ENCODE measurements at regions not wholly inside any gene's neighbourhood (a gene's known extent, or its start where the extent isn't known, plus 50 kb on each side); places are given as distances from the start of the nearest gene placed in this dataset.
"Not testable (repeated sequence)": the region's sequence is repeated elsewhere in the genome, so short reads cannot be mapped to it uniquely, and the experiment has no call there.

DNA sequence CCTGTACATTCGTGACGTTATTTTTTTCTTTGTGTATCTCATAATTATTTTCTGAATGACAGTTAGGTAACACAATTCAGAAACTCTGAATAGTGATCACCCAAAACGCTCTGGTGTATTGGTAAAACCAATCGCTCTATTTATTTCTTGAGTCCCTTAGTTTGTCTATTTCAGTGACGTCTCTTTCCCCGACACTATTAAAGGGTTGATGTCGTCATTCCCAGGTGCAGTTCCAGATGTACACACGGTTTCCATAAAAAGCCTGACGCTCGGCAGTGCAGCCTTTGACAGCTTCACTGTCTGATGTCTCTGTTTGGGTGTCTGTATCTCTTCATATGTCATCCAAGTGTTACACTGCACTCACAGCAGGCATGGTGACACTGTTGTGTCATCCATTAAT lies 701.4 kb downstream of the TMEM121 start:
- H3K27ac ChIP-seq (ENCODE audit: low read depth in 1 of 2, low read length in 2 of 2): no peak overlapping the region
- no peak for ATAC-seq (ENCODE audit: low FRiP score)
- no peak for DNase-seq
- H3K4me3 ChIP-seq (ENCODE audit: low read length in 2 of 2): no peak overlapping the region
- H3K4me1 ChIP-seq (ENCODE audit: control insufficient read depth in 1 of 2, insufficient read depth in 2 of 2, low read length in 2 of 2): no peaks in the 10 kb centered on the region
- H3K9me3 ChIP-seq (ENCODE audit: control insufficient read depth, low read length): no peaks in the 10 kb centered on the region
- H3K36me3 ChIP-seq (ENCODE audit: control insufficient read depth in 1 of 2, insufficient read depth in 2 of 2, low read length in 1 of 2): no peaks in the 10 kb centered on the region
- H3K27me3 ChIP-seq (ENCODE audit: control insufficient read depth in 1 of 2, insufficient read depth in 2 of 2, low read length in 1 of 2): no peaks in the 10 kb centered on the region
- intact Hi-C loops (cut with DNase I): no loop called here
- 56 to 61% methylated on average over 10 of the region's 10 CpGs for WGBS, 2 donors

DNA sequence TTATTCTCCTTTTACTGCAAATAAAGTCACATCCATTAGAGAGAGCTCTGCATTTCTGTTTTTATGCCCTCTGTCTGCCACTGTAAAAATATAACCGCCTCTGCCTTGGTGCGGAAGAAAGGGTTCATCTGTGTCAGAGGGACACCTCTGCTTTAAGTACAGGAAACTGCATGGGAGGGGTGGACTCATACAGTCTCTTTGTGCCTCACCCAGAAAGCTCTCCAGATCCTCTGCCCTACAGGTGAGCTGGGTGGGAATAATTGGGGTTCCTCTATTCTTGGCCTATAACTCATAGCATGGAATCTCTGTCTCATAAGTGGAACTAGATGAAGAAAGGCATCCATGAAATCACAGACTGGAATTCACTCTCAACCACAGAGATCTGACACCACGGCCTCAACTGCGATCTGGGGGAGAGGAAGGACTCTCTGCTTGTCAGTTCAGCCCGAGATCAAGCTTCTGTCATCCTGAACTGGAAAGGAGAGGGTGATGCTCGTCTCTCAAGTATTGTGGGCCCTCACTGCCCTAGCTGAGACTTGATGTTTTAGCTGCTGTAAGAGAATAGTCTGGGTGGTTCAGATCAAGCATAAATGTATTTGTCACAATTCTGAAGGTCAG lies 702.3 kb downstream of the TMEM121 start:
- Histone ChIP-seq H3K4me1 (ENCODE audit: control insufficient read depth in 1 of 2, insufficient read depth in 2 of 2, low read length in 2 of 2) (no peaks in the 10 kb centered on the region), H3K36me3 (ENCODE audit: control insufficient read depth in 1 of 2, insufficient read depth in 2 of 2, low read length in 1 of 2) (no peaks in the 10 kb centered on the region), H3K27ac (ENCODE audit: low read depth in 1 of 2, low read length in 2 of 2) (no peak overlapping the region), H3K9me3 (ENCODE audit: control insufficient read depth, low read length) (no peaks in the 10 kb centered on the region), H3K27me3 (ENCODE audit: control insufficient read depth in 1 of 2, insufficient read depth in 2 of 2, low read length in 1 of 2) (no peaks in the 10 kb centered on the region), H3K4me3 (ENCODE audit: low read length in 2 of 2) (no peak overlapping the region)
- ATAC-seq (ENCODE audit: low FRiP score) (no peak), DNase-seq (no peak)
- 63 to 65% methylated on average over 6 of the region's 6 CpGs for WGBS, 2 donors
- intact Hi-C loops (cut with DNase I): no loop called here

DNA sequence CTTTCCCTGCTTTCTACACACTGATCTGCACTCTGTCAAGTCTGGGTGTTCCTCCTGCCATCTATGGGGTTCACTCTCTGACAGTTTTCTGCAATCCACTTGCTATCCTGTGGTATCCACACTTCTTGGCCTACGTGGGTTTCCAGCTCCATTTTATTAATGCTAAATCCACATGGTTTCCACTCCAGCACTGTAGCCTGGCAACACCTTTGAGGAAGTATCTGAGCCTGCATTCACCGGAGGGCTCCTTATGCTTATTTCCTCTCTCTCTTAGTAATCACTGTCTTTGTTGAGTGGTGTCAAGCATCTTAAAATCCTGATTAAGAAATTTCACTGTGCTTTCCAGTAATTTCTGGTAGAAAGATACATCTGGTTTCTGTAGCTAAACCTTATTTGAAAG lies 703.7 kb downstream of the TMEM121 start:
- intact Hi-C loops (cut with DNase I): no loop called here
- 37 to 50% methylated on average over 2 of the region's 2 CpGs for WGBS, 2 donors
- DNase-seq (no peak), ATAC-seq (ENCODE audit: low FRiP score) (no peak)
- no peaks in the 10 kb centered on the region for H3K4me1 ChIP-seq (ENCODE audit: control insufficient read depth in 1 of 2, insufficient read depth in 2 of 2, low read length in 2 of 2)
- no peak overlapping the region for H3K27ac ChIP-seq (ENCODE audit: low read depth in 1 of 2, low read length in 2 of 2)
- no peaks in the 10 kb centered on the region for H3K9me3 ChIP-seq (ENCODE audit: control insufficient read depth, low read length)
- H3K4me3 ChIP-seq (ENCODE audit: low read length in 2 of 2): no peak overlapping the region
- H3K27me3 ChIP-seq (ENCODE audit: control insufficient read depth in 1 of 2, insufficient read depth in 2 of 2, low read length in 1 of 2): no peaks in the 10 kb centered on the region
- no peaks in the 10 kb centered on the region for H3K36me3 ChIP-seq (ENCODE audit: control insufficient read depth in 1 of 2, insufficient read depth in 2 of 2, low read length in 1 of 2)

DNA sequence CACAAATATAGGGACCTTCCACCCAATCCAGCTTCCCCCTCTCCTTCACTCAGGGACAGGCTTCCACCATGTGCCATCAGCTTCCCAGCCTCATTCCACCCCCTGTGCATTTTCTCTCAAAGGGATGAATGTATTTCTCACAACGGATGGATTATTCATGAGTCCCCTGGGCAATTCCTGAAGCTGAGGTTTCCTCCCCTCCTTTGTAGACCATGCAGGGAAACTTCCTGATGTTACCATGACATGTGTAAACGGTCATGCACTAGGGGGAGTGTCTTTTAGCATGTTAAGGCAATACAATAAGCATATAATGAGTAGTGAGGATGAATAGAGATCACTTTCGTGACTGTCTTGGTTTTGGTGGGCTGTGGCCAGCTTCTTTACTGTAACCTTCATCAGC lies 706.8 kb downstream of the TMEM121 start:
- H3K27me3 ChIP-seq (ENCODE audit: control insufficient read depth in 1 of 2, insufficient read depth in 2 of 2, low read length in 1 of 2); DNase-seq; H3K27ac ChIP-seq (ENCODE audit: low read depth in 1 of 2, low read length in 2 of 2); H3K4me1 ChIP-seq (ENCODE audit: control insufficient read depth in 1 of 2, insufficient read depth in 2 of 2, low read length in 2 of 2); ATAC-seq (ENCODE audit: low FRiP score); H3K4me3 ChIP-seq (ENCODE audit: low read length in 2 of 2); H3K36me3 ChIP-seq (ENCODE audit: control insufficient read depth in 1 of 2, insufficient read depth in 2 of 2, low read length in 1 of 2); intact Hi-C loops (cut with DNase I); H3K9me3 ChIP-seq (ENCODE audit: control insufficient read depth, low read length): not testable (repeated sequence)
- WGBS, 2 donors: 32 to 46% methylated on average over 3 of the region's 3 CpGs

DNA sequence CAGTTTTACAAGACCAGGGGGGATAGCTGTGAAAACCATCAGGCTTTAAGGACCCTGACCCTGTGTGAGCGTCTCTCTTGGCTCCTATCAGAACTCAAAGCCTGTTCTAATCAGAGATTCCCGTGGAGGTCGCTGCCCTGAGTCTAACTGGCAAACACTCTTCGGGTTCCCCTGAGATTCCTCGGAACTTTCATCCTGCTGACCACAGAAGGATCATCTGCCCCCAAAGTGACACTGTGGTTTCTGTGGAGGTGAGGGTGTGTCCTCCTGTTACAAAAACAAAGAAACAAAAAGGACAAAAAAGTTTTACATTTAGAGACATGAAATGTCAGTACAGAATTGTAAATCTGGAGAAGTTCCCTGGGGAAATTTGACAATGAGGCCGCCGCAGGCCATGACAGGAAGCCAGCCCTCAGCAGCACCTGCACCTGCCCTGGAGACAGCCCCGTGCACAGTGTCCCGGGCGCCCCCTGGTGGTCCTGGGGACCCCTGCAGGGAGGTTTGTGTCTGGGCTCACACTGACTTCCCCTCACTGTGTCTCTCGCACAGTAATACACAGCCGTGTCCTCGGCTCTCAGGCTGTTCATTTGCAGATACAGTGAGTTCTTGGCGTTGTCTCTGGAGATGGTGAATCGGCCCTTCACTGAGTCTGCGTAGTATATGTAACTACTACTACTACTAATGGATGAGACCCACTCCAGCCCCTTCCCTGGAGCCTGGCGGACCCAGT lies 708.3 kb downstream of the TMEM121 start:
- 47 to 50% methylated on average over 12 to 15 of the region's 17 CpGs for WGBS, 2 donors
- H3K9me3 ChIP-seq (ENCODE audit: control insufficient read depth, low read length); H3K4me1 ChIP-seq (ENCODE audit: control insufficient read depth in 1 of 2, insufficient read depth in 2 of 2, low read length in 2 of 2); H3K27me3 ChIP-seq (ENCODE audit: control insufficient read depth in 1 of 2, insufficient read depth in 2 of 2, low read length in 1 of 2); DNase-seq; H3K36me3 ChIP-seq (ENCODE audit: control insufficient read depth in 1 of 2, insufficient read depth in 2 of 2, low read length in 1 of 2); intact Hi-C loops (cut with DNase I); ATAC-seq (ENCODE audit: low FRiP score); H3K4me3 ChIP-seq (ENCODE audit: low read length in 2 of 2); H3K27ac ChIP-seq (ENCODE audit: low read depth in 1 of 2, low read length in 2 of 2): not testable (repeated sequence)

DNA sequence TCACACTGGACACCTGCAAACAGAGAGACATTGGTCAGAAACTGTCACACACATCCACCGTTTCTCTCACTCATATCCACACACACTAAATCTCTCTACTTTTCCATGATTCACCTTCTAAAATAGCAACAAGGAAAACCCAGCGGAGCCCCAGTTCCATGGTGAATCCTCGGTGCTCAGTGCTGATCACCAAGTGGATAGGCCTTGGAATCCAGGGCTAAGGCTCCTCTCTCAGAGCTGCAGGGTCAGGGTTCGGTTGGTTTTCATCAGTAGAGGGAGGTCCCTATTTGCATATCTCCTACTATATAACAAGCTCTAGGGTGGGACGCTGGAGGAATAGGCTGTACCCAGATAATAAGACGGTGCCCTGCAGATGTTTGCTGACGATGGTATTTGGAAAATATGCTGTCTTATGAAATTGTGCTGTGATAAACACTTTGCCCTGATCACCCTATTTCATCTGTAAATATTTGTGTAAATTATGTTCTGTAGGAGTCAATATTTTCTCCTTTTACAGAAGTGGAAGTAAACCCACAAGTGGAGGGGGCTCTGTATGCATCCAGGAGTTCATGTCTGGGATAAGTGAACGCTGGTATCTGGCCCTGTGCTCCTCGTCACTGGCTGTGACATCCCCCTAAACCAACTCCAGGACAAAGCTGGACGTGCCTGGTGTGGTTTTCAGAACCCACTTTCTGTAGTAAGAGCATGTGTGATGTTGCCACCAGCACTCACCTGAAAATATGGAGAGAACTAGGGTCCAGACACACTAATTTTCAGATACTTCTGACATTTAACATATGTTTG lies 709.2 kb downstream of the TMEM121 start:
- no peak for ATAC-seq (ENCODE audit: low FRiP score)
- H3K4me3 ChIP-seq (ENCODE audit: low read length in 2 of 2): no peak overlapping the region
- H3K27ac ChIP-seq (ENCODE audit: low read depth in 1 of 2, low read length in 2 of 2): no peak overlapping the region
- WGBS, 2 donors: 51 to 57% methylated on average over 10 of the region's 10 CpGs
- H3K27me3 ChIP-seq (ENCODE audit: control insufficient read depth in 1 of 2, insufficient read depth in 2 of 2, low read length in 1 of 2): no peaks in the 10 kb centered on the region
- H3K9me3 ChIP-seq (ENCODE audit: control insufficient read depth, low read length): peaks cover 2% of the 10 kb centered on the region
- H3K4me1 ChIP-seq (ENCODE audit: control insufficient read depth in 1 of 2, insufficient read depth in 2 of 2, low read length in 2 of 2): no peaks in the 10 kb centered on the region
- intact Hi-C loops (cut with DNase I): no loop called here
- DNase-seq: no peak
- H3K36me3 ChIP-seq (ENCODE audit: control insufficient read depth in 1 of 2, insufficient read depth in 2 of 2, low read length in 1 of 2): no peaks in the 10 kb centered on the region

DNA sequence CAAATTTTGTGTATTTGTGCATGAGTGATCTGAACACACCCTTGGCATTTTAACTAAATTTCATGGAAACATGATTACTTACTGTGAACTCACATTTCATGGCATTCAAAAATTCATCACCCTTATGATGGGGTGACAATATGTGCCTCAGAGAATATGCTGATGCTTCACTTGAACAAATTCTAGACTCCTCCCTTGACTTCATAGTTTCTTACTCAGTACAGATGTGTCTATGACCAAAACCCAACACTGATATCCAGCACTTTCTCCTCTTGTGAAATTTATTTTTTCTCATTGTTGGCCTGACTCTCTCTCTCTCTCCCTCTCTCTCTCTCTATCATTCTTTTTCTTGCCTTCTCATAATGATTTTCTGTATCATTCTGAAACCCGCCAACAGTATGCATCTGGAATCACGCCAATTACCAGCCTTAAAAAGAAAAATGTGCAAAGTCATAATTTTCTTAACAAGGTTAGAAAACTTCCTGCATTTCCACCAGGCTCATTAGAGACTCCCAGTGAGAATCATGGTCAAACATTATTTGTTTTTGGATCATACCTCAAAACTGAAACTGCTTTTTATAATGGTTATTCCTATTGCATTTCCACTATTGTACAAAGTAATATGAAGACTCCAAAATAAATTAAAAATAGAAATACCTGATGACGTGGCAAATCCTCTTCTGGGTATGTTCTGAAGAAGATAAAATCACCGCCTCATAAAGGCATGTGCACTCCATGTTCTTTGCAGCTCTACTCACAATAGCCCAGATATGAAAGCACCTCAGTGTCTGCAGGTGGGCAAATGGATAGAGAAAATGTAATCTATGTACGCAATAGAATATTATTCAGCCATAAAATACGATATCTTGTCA lies 722.2 kb downstream of the TMEM121 start:
- intact Hi-C loops (cut with DNase I): no loop called here
- no peaks in the 10 kb centered on the region for H3K9me3 ChIP-seq (ENCODE audit: control insufficient read depth, low read length)
- no peak overlapping the region for H3K27ac ChIP-seq (ENCODE audit: low read depth in 1 of 2, low read length in 2 of 2)
- DNase-seq: no peak
- ATAC-seq (ENCODE audit: low FRiP score): no peak
- no peaks in the 10 kb centered on the region for H3K4me1 ChIP-seq (ENCODE audit: control insufficient read depth in 1 of 2, insufficient read depth in 2 of 2, low read length in 2 of 2)
- no peaks in the 10 kb centered on the region for H3K27me3 ChIP-seq (ENCODE audit: control insufficient read depth in 1 of 2, insufficient read depth in 2 of 2, low read length in 1 of 2)
- H3K4me3 ChIP-seq (ENCODE audit: low read length in 2 of 2): no peak overlapping the region
- H3K36me3 ChIP-seq (ENCODE audit: control insufficient read depth in 1 of 2, insufficient read depth in 2 of 2, low read length in 1 of 2): no peaks in the 10 kb centered on the region
- 30 to 31% methylated on average over 6 of the region's 6 CpGs for WGBS, 2 donors

DNA sequence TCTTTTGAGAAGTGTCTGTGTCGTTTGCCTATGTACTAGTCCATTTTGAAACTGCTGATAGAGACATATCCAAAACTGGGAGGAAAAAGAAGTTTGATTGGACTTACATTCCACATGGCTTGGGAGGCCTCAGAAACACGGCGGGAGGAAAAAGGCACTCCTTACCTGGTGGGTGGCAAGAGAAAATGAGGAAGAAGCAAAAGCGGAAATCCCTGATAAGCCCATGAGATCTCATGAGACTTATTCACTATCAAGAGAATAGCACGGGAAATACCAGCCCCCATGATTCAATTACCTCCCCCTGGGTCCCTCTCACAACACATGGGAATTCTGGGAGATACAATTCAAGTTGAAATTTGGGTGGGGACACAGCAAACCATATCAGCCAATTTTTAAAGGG lies 727.6 kb downstream of the TMEM121 start:
- H3K4me1 ChIP-seq (ENCODE audit: control insufficient read depth in 1 of 2, insufficient read depth in 2 of 2, low read length in 2 of 2); H3K4me3 ChIP-seq (ENCODE audit: low read length in 2 of 2); H3K9me3 ChIP-seq (ENCODE audit: control insufficient read depth, low read length); DNase-seq; H3K36me3 ChIP-seq (ENCODE audit: control insufficient read depth in 1 of 2, insufficient read depth in 2 of 2, low read length in 1 of 2); H3K27me3 ChIP-seq (ENCODE audit: control insufficient read depth in 1 of 2, insufficient read depth in 2 of 2, low read length in 1 of 2); intact Hi-C loops (cut with DNase I); ATAC-seq (ENCODE audit: low FRiP score); H3K27ac ChIP-seq (ENCODE audit: low read depth in 1 of 2, low read length in 2 of 2): not testable (repeated sequence)
- WGBS, 2 donors: 49 to 53% methylated on average over 5 of the region's 5 CpGs
